ENCODE measurements at regions not wholly inside any gene's neighbourhood (a gene's known extent, or its start where the extent isn't known, plus 50 kb on each side); places are given as distances from the start of the nearest gene placed in this dataset.

DNA sequence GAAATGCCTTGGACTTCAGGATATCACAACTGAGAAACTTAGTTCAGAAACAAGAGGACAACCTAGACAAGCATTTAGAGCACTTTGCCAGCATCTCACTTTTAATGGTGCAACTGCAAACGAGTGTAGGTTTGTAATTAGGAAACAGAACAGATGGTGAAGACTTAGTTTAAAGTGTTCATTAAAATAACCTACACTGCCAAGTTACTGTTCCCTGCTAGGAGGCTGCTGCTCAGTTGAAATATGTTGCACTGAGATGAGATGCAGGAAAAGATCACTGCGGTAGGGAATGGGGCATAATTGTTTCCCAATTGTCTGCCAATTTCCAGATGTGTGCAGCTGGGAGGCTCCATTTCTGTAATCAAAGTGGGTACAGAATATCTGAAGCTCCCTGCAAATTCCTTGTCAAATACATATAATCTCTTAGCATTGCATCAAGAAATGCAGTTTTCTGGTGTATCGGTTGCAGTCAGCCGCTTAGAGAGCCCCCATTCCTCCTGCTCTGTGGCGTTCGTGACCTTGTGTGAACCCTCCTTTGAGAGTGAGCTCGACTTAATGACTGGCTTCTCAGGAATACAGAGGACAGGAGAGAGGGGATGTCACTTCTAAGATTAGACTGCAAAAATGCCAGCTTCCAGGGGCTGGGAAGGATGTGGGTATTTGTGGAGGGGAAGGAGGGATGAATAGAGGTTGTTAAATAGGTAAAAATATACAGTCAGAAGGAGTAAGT, 448.9 kb downstream of the MED10 start:
- no peak for DNase-seq

DNA sequence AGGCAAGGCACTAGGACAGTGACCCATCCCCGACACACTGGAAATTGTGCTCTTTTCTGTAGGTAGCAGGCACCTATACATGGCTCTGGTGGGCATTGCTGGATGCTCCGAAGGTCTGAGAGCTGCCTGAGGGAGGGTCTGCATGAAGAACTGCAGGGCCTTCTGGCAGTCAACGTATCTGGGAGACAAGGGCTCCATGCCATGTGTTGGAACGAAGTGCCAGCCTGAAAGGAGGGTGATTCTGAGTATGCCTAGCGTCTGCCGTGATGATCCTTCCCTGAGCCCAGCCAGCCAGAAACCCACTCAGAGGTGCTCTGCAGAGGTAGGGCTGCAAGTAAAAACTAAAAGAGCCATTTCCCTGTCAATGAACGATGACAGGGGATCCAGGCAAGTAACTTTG, 453.2 kb downstream of the MED10 start:
- no peak for DNase-seq

DNA sequence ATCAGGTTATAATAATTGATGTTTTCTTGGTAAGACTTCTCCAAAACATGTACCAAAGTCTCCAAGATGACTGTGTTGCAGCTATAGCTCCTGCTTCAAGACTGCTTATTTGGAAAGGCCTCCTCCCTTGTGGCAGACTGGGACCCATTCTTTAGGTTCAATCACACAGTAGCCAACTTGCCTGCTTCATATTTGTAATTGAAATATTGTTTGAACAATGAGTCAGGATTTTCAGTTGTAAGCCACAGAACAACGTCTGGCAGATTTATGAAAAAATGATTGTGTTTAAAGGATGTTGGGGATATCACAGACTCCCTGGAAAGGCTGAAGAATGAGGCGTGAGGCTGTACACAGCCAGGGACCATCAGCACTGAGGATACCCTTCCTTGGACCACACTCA, 458.9 kb downstream of the MED10 start:
- DNase-seq = no peak

- no peak for DNase-seq
Measured at GRCh38 chr5:5906778-5907177, 471.6 kb downstream of the MED10 start.

DNA sequence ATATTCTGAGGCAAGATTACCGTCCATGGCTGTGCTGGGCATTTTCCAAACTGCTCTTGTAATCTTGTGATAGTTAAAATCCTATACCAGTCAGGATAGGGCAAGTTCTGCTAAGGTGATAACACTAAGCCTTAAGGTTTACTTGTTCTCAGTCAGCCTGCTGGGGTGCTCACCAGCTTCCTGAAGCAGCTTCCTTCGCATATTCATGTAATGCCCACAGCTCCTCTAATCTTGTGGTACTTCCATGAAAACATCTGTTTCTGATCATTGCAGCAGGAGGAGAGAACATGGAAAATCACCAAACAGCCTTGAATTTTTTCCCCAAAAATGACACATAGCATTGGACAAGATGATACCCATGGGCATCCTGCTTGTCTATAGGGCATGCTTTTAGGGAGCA, 473.2 kb downstream of the MED10 start:
- DNase-seq = no peak

GRCh38 chr5:5904113-5904512, 474.2 kb downstream of the MED10 start:
- DNase-seq = no peak

DNA sequence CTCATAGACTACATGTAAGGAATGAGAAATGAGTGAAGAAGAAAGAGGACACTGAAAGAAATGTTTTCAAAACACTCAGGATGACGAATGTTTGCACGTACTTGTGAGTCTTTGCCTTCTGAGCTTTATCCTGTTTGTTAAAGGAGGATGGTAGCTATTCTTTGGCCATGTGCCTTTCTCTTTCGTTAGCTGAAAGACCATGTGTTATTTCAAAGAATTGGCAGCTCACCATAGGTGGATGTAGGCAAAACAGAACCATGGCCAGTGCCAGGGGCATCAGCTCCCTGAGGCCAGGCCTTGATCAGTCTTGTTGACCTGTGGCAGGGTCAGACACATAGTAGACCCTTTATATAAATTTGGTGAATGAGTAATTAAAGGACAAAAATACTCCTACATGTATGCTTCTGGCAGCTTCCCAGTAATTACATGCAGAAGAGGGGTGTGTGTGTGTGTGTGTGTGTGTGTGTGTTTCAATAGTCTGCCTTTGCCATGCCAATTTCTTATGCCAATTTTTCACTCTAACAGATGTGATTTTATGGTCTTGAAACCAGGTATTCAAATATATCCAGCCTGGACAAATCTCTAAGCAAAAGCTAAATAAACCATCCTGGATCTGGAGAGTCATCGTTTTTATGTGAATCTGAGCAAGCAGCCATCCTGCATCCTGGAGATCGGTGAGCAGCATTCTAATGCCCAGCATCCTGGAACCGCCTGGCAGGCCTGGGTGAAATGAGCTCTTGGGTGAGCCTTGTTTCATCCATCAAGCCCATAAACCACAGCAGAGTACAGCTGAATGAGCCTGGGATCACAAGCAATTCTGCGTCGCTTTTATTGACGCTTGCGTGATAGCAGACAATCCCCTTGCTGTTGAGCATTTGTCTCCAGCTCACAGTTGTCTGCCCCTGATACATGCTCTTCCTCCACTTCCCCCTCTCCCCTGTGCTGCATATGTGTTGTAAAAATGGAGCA, 475.4 kb downstream of the MED10 start:
- no peak for DNase-seq

DNA sequence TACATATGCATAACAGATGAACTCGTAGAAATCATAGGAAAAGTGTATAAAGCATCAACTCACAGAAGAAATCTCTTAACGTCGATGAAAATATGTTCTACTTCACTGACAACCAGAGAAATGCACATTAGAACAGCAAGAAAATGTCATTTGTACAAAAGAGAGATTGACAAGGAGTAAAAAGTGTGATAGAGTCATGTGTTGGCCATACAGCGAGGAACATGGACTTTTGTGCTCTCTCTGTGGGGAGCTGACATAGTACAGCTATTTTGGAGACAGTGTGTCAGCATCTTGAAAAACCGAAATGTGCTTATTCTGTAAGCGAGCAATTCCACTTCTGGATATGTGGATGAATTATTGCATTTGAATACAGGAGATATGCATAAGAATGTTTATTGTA, 477.9 kb downstream of the ICE1 start:
- no peak for DNase-seq

DNA sequence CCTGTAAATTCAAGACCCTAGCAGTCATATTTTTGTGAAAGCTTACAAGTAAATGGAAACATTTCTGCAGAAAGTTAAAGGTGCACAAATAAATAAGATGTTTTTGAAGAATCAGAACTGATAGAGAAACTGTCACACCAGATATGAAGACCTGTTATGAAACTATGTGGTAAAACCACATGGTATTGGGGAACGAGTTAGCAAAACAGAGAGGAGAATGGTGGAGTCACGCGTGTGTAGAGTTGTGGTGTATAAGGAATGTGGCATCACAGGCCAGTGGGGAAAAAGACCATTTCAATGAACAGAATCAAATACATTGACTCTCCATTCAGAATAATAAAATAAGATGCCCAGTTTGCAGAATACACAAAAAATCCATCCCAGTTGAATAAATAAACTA, 477.2 kb downstream of the ICE1 start:
- no peak for DNase-seq

DNA sequence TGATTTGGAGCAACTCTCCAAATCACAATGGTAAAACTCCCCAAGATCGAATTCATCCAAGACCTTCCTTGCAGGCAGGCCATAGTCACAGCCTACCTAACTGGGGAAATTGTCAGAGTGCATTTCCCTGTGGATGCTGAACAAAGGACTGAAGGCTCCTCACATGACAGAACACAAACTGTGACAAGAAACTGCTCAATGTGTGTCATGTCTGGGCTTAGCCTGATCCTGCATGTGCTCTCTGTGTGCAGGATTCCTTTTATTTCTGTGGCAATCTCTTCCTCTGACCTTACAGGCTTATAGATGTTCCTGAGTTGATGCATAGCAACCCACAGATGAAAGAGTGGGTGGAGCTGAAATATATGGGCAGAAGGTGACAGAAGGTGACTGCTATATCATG, 465.8 kb downstream of the ICE1 start:
- no peak for DNase-seq

GRCh38 chr5:5887833-5888232, 465.4 kb downstream of the ICE1 start:
- DNase-seq = no peak

GRCh38 chr5:5886812-5887486, 464.5 kb downstream of the ICE1 start:
- peak; percentile 63 for DNase-seq

DNA sequence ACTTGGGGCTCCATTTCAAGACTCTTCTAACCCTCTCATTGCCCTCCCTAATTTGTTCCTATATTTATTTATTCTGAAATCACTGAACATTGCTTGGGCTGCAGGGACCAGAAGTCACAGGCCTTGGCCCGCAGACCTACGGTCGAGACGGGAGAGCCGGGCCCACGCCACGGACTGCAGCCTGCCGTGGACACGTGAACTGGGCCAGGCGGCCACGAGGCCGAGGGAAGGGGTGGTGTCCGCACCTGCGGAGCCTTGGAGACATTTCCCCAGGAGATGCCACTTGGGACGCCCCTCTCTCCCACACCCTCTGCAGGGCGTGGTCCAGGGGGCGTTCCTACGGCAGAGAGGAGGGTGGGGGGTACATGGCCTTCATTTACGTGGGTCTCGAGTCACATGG, 463.9 kb downstream of the ICE1 start:
- DNase-seq = no peak

DNA sequence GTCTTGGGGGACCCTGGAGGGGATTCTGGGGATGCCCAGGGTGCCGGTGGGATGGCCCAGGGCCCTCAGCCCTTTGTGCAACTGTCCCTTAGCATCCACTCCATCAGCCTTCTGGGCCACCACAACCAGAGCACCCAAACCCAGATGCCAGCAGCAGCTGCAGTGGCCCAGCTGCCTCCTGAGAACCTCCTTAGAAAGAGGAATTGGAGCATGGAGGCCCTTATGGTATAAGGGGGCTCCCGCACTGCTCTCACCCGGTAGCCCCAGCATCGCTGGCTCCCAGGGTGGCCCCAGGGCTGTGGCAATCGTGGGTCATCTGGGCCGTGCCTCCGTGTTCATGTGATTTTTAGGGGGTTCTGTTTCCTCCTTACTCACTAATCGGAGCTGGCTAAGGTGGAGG, 463.3 kb downstream of the ICE1 start:
- no peak for DNase-seq

GRCh38 chr5:5884593-5884992, 462.1 kb downstream of the ICE1 start:
- no peak for DNase-seq

GRCh38 chr5:5883562-5883961, 461.1 kb downstream of the ICE1 start:
- no peak for DNase-seq

DNA sequence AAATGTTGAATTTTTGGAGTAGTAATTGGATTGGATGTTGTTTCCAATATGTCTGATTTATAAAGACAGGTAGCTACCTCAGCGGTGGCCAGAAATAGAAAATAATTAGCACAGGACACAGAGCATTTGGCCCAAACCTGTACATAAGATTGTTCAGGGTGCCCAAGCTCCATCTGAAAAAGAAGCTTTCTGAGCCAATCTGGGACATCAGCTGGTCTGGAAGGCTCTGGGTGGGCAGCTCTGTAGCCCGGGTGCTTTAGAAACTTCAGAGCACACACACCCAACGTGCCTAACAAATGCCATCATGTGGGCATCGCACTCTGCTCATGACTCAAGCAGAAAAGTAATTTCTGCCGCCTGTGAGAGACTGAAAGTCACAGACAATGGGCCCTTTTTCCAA, 460.7 kb downstream of the ICE1 start:
- no peak for DNase-seq

- no peak for DNase-seq
Measured at GRCh38 chr5:5882706-5883105, 460.2 kb downstream of the ICE1 start.

- DNase-seq = peak; percentile 61
Measured at GRCh38 chr5:5881294-5881693, 458.8 kb downstream of the ICE1 start.

- DNase-seq = no peak
Measured at GRCh38 chr5:5880077-5880763, 457.7 kb downstream of the ICE1 start.

DNA sequence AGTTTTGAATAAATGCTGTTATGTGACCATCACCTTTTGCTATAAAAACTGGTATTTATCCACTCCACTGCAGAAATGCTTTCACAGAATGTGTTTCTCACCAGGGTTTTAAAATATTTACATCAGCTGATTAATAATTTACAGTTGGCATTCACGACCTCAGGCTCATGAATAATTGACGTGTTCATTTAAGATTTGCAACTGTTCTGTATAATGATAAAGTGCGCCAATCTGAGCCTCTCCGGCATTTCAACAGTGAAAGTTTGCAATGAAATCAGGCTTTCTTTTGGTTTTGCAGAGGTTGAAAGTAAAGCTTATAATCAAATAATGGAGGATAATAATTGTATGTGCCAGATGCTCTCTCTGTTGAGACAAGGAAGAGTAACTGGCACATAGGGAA, 434.9 kb downstream of the ICE1 start:
- DNase-seq = no peak

- DNase-seq = no peak
Measured at GRCh38 chr5:5854087-5854486, 431.6 kb downstream of the ICE1 start.

GRCh38 chr5:5838493-5838892, 416.0 kb downstream of the ICE1 start:
- no peak for DNase-seq

All from islet precursor cell (in vitro differentiated cells).